Sigmoid colon (tissue), 6 donors: ENCODE measurements at regions not wholly inside any gene's neighbourhood (a gene's known extent, or its start where the extent isn't known, plus 50 kb on each side); places are given as distances from the start of the nearest gene placed in this dataset.

Experiments used
- DNase-seq: peaks from one replicate; pipeline ENCODE4 v3.0.0-alpha.2; 2019
- H3K27ac ChIP-seq, 4 donors: fragments of 200-600 bp; sonication (generic); one replicate each; pipeline ENCODE4 v1.5.1; 2016 to 2019; ENCODE audit warnings: mild to moderate bottlenecking in 1 of 4
- H3K27me3 ChIP-seq, 3 donors: fragments of 200-600 bp; sonication (generic); one replicate each; pipeline ENCODE4 v1.5.1; 2019; ENCODE audit warnings: mild to moderate bottlenecking in 1 of 3
- H3K36me3 ChIP-seq, 4 donors: fragments of 200-600 bp; sonication (generic); one replicate each; pipeline ENCODE4 v1.5.1; 2016 to 2019
- H3K4me1 ChIP-seq, 4 donors: fragments of 200-600 bp; sonication (generic); one replicate each; pipeline ENCODE4 v1.5.1; 2017 to 2019
- H3K4me3 ChIP-seq, 4 donors: fragments of 200-600 bp; sonication (generic); one replicate each; pipeline ENCODE4 v1.5.1; 2017 to 2019; ENCODE audit warnings: mild to moderate bottlenecking in 2 of 4, moderate library complexity in 1 of 4
- H3K9me3 ChIP-seq, 4 donors: fragments of 200-600 bp in 3 of 4; sonication (generic) in 3 of 4; one replicate each; pipeline versions ENCODE4 v1.5.1 to v1.6.1; 2013 to 2019
- EP300 ChIP-seq, 4 donors: sonication (generic); formaldehyde crosslinking; IDR thresholded peaks; one replicate each; pipeline ENCODE4 v1.6.1; 2017; ENCODE audit warnings: antibody characterized with exemption in 4 of 4
- POLR2A ChIP-seq, 2 donors: fragments of 450-650 bp; IDR thresholded peaks; one replicate each; pipeline ENCODE4 v1.6.1; 2016; ENCODE audit warnings: antibody characterized with exemption in 2 of 2, mild to moderate bottlenecking in 2 of 2, moderate library complexity in 2 of 2
- POLR2AphosphoS5 ChIP-seq, 4 donors: sonication (generic); formaldehyde crosslinking; IDR thresholded peaks; one replicate each; pipeline ENCODE4 v1.6.1; 2017; ENCODE audit warnings: antibody characterized with exemption in 4 of 4
- WGBS, 2 donors: extraction: QIAGEN DNeasy Blood & Tissue Kit; methylation state at CpG; one replicate each; pipeline ENCODE4 v1.1.7; 2013; 5-methylcytosine and 5-hydroxymethylcytosine counted together
- intact Hi-C: fragments of 100-400 bp; cut with DNase I; formaldehyde crosslinking; loops from one replicate; pipeline ENCODE4 v1.15.1; 2023
- TF ChIP-seq, protein P1 (sequence below), 4 experiments: fragments of 450-650 bp in 3 of 4; fragments of 200-600 bp in 1 of 4; IDR thresholded peaks; one replicate each; pipeline ENCODE4 v1.5.1; 2016 to 2019; ENCODE audit warnings: antibody characterized with exemption in 4 of 4, mild to moderate bottlenecking in 3 of 4, moderate library complexity in 2 of 4
- donor health status: healthy with polysubstance abuse.
- donor health status: healthy.

- no peak overlapping the region for H3K27ac ChIP-seq
- 54 to 57% methylated on average over 1 of the region's 1 CpG for WGBS, 2 donors
- no peak overlapping the region for H3K4me3 ChIP-seq
- TF ChIP-seq POLR2AphosphoS5 (IDR thresholded peaks at IDR 0.05) (no peak), POLR2A (IDR thresholded peaks at IDR 0.05) (no peak), EP300 (IDR thresholded peaks at IDR 0.05) (no peak)
- TF ChIP-seq, protein P1, sequence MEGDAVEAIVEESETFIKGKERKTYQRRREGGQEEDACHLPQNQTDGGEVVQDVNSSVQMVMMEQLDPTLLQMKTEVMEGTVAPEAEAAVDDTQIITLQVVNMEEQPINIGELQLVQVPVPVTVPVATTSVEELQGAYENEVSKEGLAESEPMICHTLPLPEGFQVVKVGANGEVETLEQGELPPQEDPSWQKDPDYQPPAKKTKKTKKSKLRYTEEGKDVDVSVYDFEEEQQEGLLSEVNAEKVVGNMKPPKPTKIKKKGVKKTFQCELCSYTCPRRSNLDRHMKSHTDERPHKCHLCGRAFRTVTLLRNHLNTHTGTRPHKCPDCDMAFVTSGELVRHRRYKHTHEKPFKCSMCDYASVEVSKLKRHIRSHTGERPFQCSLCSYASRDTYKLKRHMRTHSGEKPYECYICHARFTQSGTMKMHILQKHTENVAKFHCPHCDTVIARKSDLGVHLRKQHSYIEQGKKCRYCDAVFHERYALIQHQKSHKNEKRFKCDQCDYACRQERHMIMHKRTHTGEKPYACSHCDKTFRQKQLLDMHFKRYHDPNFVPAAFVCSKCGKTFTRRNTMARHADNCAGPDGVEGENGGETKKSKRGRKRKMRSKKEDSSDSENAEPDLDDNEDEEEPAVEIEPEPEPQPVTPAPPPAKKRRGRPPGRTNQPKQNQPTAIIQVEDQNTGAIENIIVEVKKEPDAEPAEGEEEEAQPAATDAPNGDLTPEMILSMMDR (IDR thresholded peaks at IDR 0.05): no peak
- intact Hi-C loops: no loop called here
- no peaks in the 10 kb centered on the region for H3K4me1 ChIP-seq
- DNase-seq: no peak
- no peaks in the 10 kb centered on the region for H3K36me3 ChIP-seq
- no peaks in the 10 kb centered on the region for H3K27me3 ChIP-seq
- H3K9me3 ChIP-seq: no peaks in the 10 kb centered on the region
Observed at GRCh38 chr7:119783799-119784198, 489.2 kb upstream of the KCND2 start.

- no peak overlapping the region for H3K4me3 ChIP-seq
- H3K4me1 ChIP-seq: no peaks in the 10 kb centered on the region
- H3K27ac ChIP-seq: no peak overlapping the region
- no peaks in the 10 kb centered on the region for H3K27me3 ChIP-seq
- no peak for DNase-seq
- intact Hi-C loops: no loop called here
- 71 to 81% methylated on average over 6 of the region's 6 CpGs for WGBS, 2 donors
- H3K9me3 ChIP-seq: no peaks in the 10 kb centered on the region
- TF ChIP-seq EP300 (IDR thresholded peaks at IDR 0.05) (no peak), POLR2A (IDR thresholded peaks at IDR 0.05) (no peak), POLR2AphosphoS5 (IDR thresholded peaks at IDR 0.05) (no peak)
- TF ChIP-seq, protein P1 (IDR thresholded peaks at IDR 0.05): no peak
- H3K36me3 ChIP-seq: no peaks in the 10 kb centered on the region
Observed at GRCh38 chr7:119802147-119802546, 470.8 kb upstream of the KCND2 start.

- peaks cover 0 to 2% (median 0%) of the 10 kb centered on the region in 4 donors for H3K9me3 ChIP-seq
- H3K4me1 ChIP-seq: no peaks in the 10 kb centered on the region
- H3K4me3 ChIP-seq: no peak overlapping the region
- no peaks in the 10 kb centered on the region for H3K27me3 ChIP-seq
- TF ChIP-seq POLR2A (IDR thresholded peaks at IDR 0.05) (no peak), EP300 (IDR thresholded peaks at IDR 0.05) (no peak), POLR2AphosphoS5 (IDR thresholded peaks at IDR 0.05) (no peak)
- TF ChIP-seq, protein P1 (IDR thresholded peaks at IDR 0.05): no peak
- WGBS, 2 donors: 40 to 65% methylated on average over 3 of the region's 3 CpGs
- H3K27ac ChIP-seq: no peak overlapping the region
- no peaks in the 10 kb centered on the region for H3K36me3 ChIP-seq
- intact Hi-C loops: no loop called here
- DNase-seq: no peak
Observed at GRCh38 chr7:119825091-119825655, 447.8 kb upstream of the KCND2 start.

- TF ChIP-seq EP300 (IDR thresholded peaks at IDR 0.05) (no peak), POLR2A (IDR thresholded peaks at IDR 0.05) (no peak), POLR2AphosphoS5 (IDR thresholded peaks at IDR 0.05) (no peak)
- TF ChIP-seq, protein P1 (IDR thresholded peaks at IDR 0.05): no peak
- intact Hi-C loops: no loop called here
- H3K36me3 ChIP-seq: no peaks in the 10 kb centered on the region
- H3K27ac ChIP-seq: no peak overlapping the region
- WGBS, 2 donors: 96 to 99% methylated on average over 1 of the region's 1 CpG
- no peak for DNase-seq
- H3K4me1 ChIP-seq: no peaks in the 10 kb centered on the region
- H3K4me3 ChIP-seq: no peak overlapping the region
- peaks cover 0 to 2% (median 0%) of the 10 kb centered on the region in 4 donors for H3K9me3 ChIP-seq
- H3K27me3 ChIP-seq: no peaks in the 10 kb centered on the region
Observed at GRCh38 chr7:119826547-119826946, 446.4 kb upstream of the KCND2 start.

GRCh38 chr7:119838444-119838843 is 434.5 kb upstream of the KCND2 start:
- Histone ChIP-seq H3K36me3 (no peaks in the 10 kb centered on the region), H3K4me3 (no peak overlapping the region), H3K9me3 (peaks cover 0 to 5% (median 0%) of the 10 kb centered on the region in 4 donors), H3K27ac (no peak overlapping the region), H3K27me3 (no peaks in the 10 kb centered on the region), H3K4me1 (no peaks in the 10 kb centered on the region)
- 92 to 94% methylated on average over 6 of the region's 6 CpGs for WGBS, 2 donors
- intact Hi-C loops: loop anchor here (10.0 kb wide), 1 partner anchor 1856 kb away; no protein-coding TSS in a partner anchor
- TF ChIP-seq EP300 (IDR thresholded peaks at IDR 0.05) (no peak), POLR2AphosphoS5 (IDR thresholded peaks at IDR 0.05) (no peak), POLR2A (IDR thresholded peaks at IDR 0.05) (no peak)
- TF ChIP-seq, protein P1 (IDR thresholded peaks at IDR 0.05): no peak
- DNase-seq: no peak
